ENCODE measurements at regions not wholly inside any gene's neighbourhood (a gene's known extent, or its start where the extent isn't known, plus 50 kb on each side); places are given as distances from the start of the nearest gene placed in this dataset.
"Not testable (repeated sequence)": the region's sequence is repeated elsewhere in the genome, so short reads cannot be mapped to it uniquely, and the experiment has no call there.

GRCh38 chr4:23481566-23481965, 408.3 kb downstream of the PPARGC1A start:
- H3K9me3 ChIP-seq: no peaks in the 10 kb centered on the region
- no peak for DNase-seq
- no peaks in the 10 kb centered on the region for H3K27me3 ChIP-seq
- no peak overlapping the region for H3K4me3 ChIP-seq
- no peaks in the 10 kb centered on the region for H3K36me3 ChIP-seq

GRCh38 chr4:23477905-23478304, 411.9 kb downstream of the PPARGC1A start:
- Histone ChIP-seq H3K36me3 (no peaks in the 10 kb centered on the region), H3K9me3 (no peaks in the 10 kb centered on the region), H3K27me3 (no peaks in the 10 kb centered on the region), H3K4me3 (no peak overlapping the region)
- DNase-seq: no peak

- Histone ChIP-seq H3K27me3 (no peaks in the 10 kb centered on the region), H3K36me3 (no peaks in the 10 kb centered on the region), H3K9me3 (no peaks in the 10 kb centered on the region), H3K4me3 (no peak overlapping the region)
- DNase-seq: no peak
Measured at GRCh38 chr4:23476515-23477090, 413.2 kb downstream of the PPARGC1A start.

- H3K9me3 ChIP-seq: no peaks in the 10 kb centered on the region
- no peaks in the 10 kb centered on the region for H3K36me3 ChIP-seq
- H3K27me3 ChIP-seq: no peaks in the 10 kb centered on the region
- no peak overlapping the region for H3K4me3 ChIP-seq
- no peak for DNase-seq
Measured at GRCh38 chr4:23463071-23463470, 426.8 kb downstream of the PPARGC1A start.

- DNase-seq: no peak
- H3K4me3 ChIP-seq: no peak overlapping the region
- no peaks in the 10 kb centered on the region for H3K27me3 ChIP-seq
- H3K9me3 ChIP-seq: no peaks in the 10 kb centered on the region
- H3K36me3 ChIP-seq: no peaks in the 10 kb centered on the region
Measured at GRCh38 chr4:23458054-23458453, 431.8 kb downstream of the PPARGC1A start.

- no peaks in the 10 kb centered on the region for H3K27me3 ChIP-seq
Measured at GRCh38 chr4:23456864-23457263, 433.0 kb downstream of the PPARGC1A start.

GRCh38 chr4:23455456-23456158, 434.2 kb downstream of the PPARGC1A start:
- Histone ChIP-seq H3K4me3 (no peak overlapping the region), H3K36me3 (no peaks in the 10 kb centered on the region), H3K9me3 (no peaks in the 10 kb centered on the region), H3K27me3 (no peaks in the 10 kb centered on the region)
- DNase-seq: no peak

More at GRCh38 chr4:23456864-23457263, 433.0 kb downstream of the PPARGC1A start:
- no peak overlapping the region for H3K4me3 ChIP-seq
- no peaks in the 10 kb centered on the region for H3K36me3 ChIP-seq
- H3K9me3 ChIP-seq: no peaks in the 10 kb centered on the region
- no peak for DNase-seq

- DNase-seq: peak; percentile 3
- Histone ChIP-seq H3K4me3 (no peak overlapping the region), H3K9me3 (no peaks in the 10 kb centered on the region), H3K36me3 (no peaks in the 10 kb centered on the region), H3K27me3 (no peaks in the 10 kb centered on the region)
Measured at GRCh38 chr4:23441530-23442069, 448.2 kb downstream of the PPARGC1A start.

- Histone ChIP-seq H3K27me3 (no peaks in the 10 kb centered on the region), H3K4me3 (no peak overlapping the region), H3K36me3 (no peaks in the 10 kb centered on the region), H3K9me3 (no peaks in the 10 kb centered on the region)
- peak; percentile 4 for DNase-seq
Measured at GRCh38 chr4:23438764-23439163, 451.1 kb downstream of the PPARGC1A start.

GRCh38 chr4:23429497-23429896, 460.4 kb downstream of the PPARGC1A start:
- DNase-seq: no peak
- no peaks in the 10 kb centered on the region for H3K36me3 ChIP-seq
- H3K9me3 ChIP-seq: no peaks in the 10 kb centered on the region
- no peak overlapping the region for H3K4me3 ChIP-seq
- no peaks in the 10 kb centered on the region for H3K27me3 ChIP-seq

- Histone ChIP-seq H3K9me3 (no peaks in the 10 kb centered on the region), H3K36me3 (no peaks in the 10 kb centered on the region), H3K4me3 (no peak overlapping the region), H3K27me3 (no peaks in the 10 kb centered on the region)
- no peak for DNase-seq
Measured at GRCh38 chr4:23425570-23425969, 464.3 kb downstream of the PPARGC1A start.

GRCh38 chr4:23423540-23423939, 466.3 kb downstream of the PPARGC1A start:
- Histone ChIP-seq H3K36me3 (no peaks in the 10 kb centered on the region), H3K27me3 (no peaks in the 10 kb centered on the region), H3K9me3 (no peaks in the 10 kb centered on the region), H3K4me3 (no peak overlapping the region)
- no peak for DNase-seq

- Histone ChIP-seq H3K4me3 (no peak overlapping the region), H3K9me3 (no peaks in the 10 kb centered on the region), H3K27me3 (no peaks in the 10 kb centered on the region), H3K36me3 (no peaks in the 10 kb centered on the region)
- DNase-seq: no peak
Measured at GRCh38 chr4:23422878-23423277, 467.0 kb downstream of the PPARGC1A start.

GRCh38 chr4:23413631-23414030, 476.2 kb downstream of the PPARGC1A start:
- no peak for DNase-seq
- H3K4me3 ChIP-seq: no peak overlapping the region
- H3K36me3 ChIP-seq: no peaks in the 10 kb centered on the region
- no peaks in the 10 kb centered on the region for H3K9me3 ChIP-seq
- H3K27me3 ChIP-seq: no peaks in the 10 kb centered on the region

- Histone ChIP-seq H3K27me3 (no peaks in the 10 kb centered on the region), H3K36me3 (no peaks in the 10 kb centered on the region), H3K4me3 (no peak overlapping the region), H3K9me3 (no peaks in the 10 kb centered on the region)
- no peak for DNase-seq
Measured at GRCh38 chr4:23412701-23413100, 477.1 kb downstream of the PPARGC1A start.

- H3K4me3 ChIP-seq, H3K9me3 ChIP-seq, H3K27me3 ChIP-seq, DNase-seq, H3K36me3 ChIP-seq: not testable (repeated sequence)
Measured at GRCh38 chr4:23408913-23409312, 480.9 kb downstream of the PPARGC1A start.

- H3K36me3 ChIP-seq: no peaks in the 10 kb centered on the region
- no peak overlapping the region for H3K4me3 ChIP-seq
- DNase-seq: no peak
- no peaks in the 10 kb centered on the region for H3K9me3 ChIP-seq
- H3K27me3 ChIP-seq: no peaks in the 10 kb centered on the region
Measured at GRCh38 chr4:23401572-23401971, 488.3 kb downstream of the PPARGC1A start.

- H3K27me3 ChIP-seq: no peaks in the 10 kb centered on the region
- H3K9me3 ChIP-seq: peaks cover 3% of the 10 kb centered on the region; the same call in 1 of the 2 replicates
- no peaks in the 10 kb centered on the region for H3K36me3 ChIP-seq
- no peak overlapping the region for H3K4me3 ChIP-seq
- DNase-seq: no peak
Measured at GRCh38 chr4:23392860-23393458, 496.9 kb downstream of the PPARGC1A start.

Measured in MG63 (cell line).